ENCODE measurements at regions not wholly inside any gene's neighbourhood (a gene's known extent, or its start where the extent isn't known, plus 50 kb on each side); places are given as distances from the start of the nearest gene placed in this dataset.

GRCh38 chr4:18881556-18881955, 860.0 kb upstream of the LCORL start:
- H3K27ac ChIP-seq = no peak overlapping the region

GRCh38 chr4:18880871-18881270, 859.3 kb upstream of the LCORL start:
- DNase-seq (ENCODE audit: low read depth, low spot score) = no peak
- H3K27ac ChIP-seq = no peak overlapping the region

More at GRCh38 chr4:18881556-18881955, 860.0 kb upstream of the LCORL start:
- no peak for DNase-seq (ENCODE audit: low read depth, low spot score)

- no peak for DNase-seq (ENCODE audit: low read depth, low spot score)
- H3K27ac ChIP-seq = no peak overlapping the region
Observed at GRCh38 chr4:18878561-18878960, 857.0 kb upstream of the LCORL start.

GRCh38 chr4:18869166-18869565, 847.6 kb upstream of the LCORL start:
- no peak overlapping the region for H3K27ac ChIP-seq
- no peak for DNase-seq (ENCODE audit: low read depth, low spot score)

- DNase-seq (ENCODE audit: low read depth, low spot score) = no peak
- H3K27ac ChIP-seq = no peak overlapping the region
Observed at GRCh38 chr4:18860836-18861530, 839.4 kb upstream of the LCORL start.

GRCh38 chr4:18859468-18859867, 837.9 kb upstream of the LCORL start:
- DNase-seq (ENCODE audit: low read depth, low spot score) = no peak

GRCh38 chr4:18858229-18858922, 836.8 kb upstream of the LCORL start:
- H3K27ac ChIP-seq = no peak overlapping the region
- DNase-seq (ENCODE audit: low read depth, low spot score) = no peak

More at GRCh38 chr4:18859468-18859867, 837.9 kb upstream of the LCORL start:
- H3K27ac ChIP-seq = no peak overlapping the region

- no peak for DNase-seq (ENCODE audit: low read depth, low spot score)
- no peak overlapping the region for H3K27ac ChIP-seq
Observed at GRCh38 chr4:18850867-18851266, 829.3 kb upstream of the LCORL start.

GRCh38 chr4:18847249-18847890, 825.8 kb upstream of the LCORL start:
- H3K27ac ChIP-seq = no peak overlapping the region
- DNase-seq (ENCODE audit: low read depth, low spot score) = no peak

- DNase-seq (ENCODE audit: low read depth, low spot score) = no peak
- no peak overlapping the region for H3K27ac ChIP-seq
Observed at GRCh38 chr4:18846313-18846712, 824.8 kb upstream of the LCORL start.

- DNase-seq (ENCODE audit: low read depth, low spot score) = no peak
- H3K27ac ChIP-seq = no peak overlapping the region
Observed at GRCh38 chr4:18844726-18845125, 823.2 kb upstream of the LCORL start.

GRCh38 chr4:18842431-18842830, 820.9 kb upstream of the LCORL start:
- no peak overlapping the region for H3K27ac ChIP-seq
- no peak for DNase-seq (ENCODE audit: low read depth, low spot score)

- DNase-seq (ENCODE audit: low read depth, low spot score) = no peak
Observed at GRCh38 chr4:18840481-18840880, 818.9 kb upstream of the LCORL start.

GRCh38 chr4:18816228-18816895, 794.8 kb upstream of the LCORL start:
- DNase-seq (ENCODE audit: low read depth, low spot score) = no peak
- no peak overlapping the region for H3K27ac ChIP-seq

More at GRCh38 chr4:18840481-18840880, 818.9 kb upstream of the LCORL start:
- no peak overlapping the region for H3K27ac ChIP-seq

- no peak overlapping the region for H3K27ac ChIP-seq
- DNase-seq (ENCODE audit: low read depth, low spot score) = no peak
Observed at GRCh38 chr4:18815779-18816173, 794.2 kb upstream of the LCORL start.

- no peak for DNase-seq (ENCODE audit: low read depth, low spot score)
- no peak overlapping the region for H3K27ac ChIP-seq
Observed at GRCh38 chr4:18815081-18815778, 793.7 kb upstream of the LCORL start.

GRCh38 chr4:18813771-18814170, 792.2 kb upstream of the LCORL start:
- DNase-seq (ENCODE audit: low read depth, low spot score) = no peak

GRCh38 chr4:18813055-18813454, 791.5 kb upstream of the LCORL start:
- H3K27ac ChIP-seq = no peak overlapping the region
- DNase-seq (ENCODE audit: low read depth, low spot score) = no peak

More at GRCh38 chr4:18813771-18814170, 792.2 kb upstream of the LCORL start:
- no peak overlapping the region for H3K27ac ChIP-seq

- DNase-seq (ENCODE audit: low read depth, low spot score) = no peak
- H3K27ac ChIP-seq = no peak overlapping the region
Observed at GRCh38 chr4:18803781-18804180, 782.2 kb upstream of the LCORL start.

GRCh38 chr4:18798123-18798522, 776.6 kb upstream of the LCORL start:
- no peak for DNase-seq (ENCODE audit: low read depth, low spot score)

More at GRCh38 chr4:18798123-18798522, 776.6 kb upstream of the LCORL start:
- H3K27ac ChIP-seq = no peak overlapping the region

All from epithelial cell of prostate (primary cell).